ENCODE measurements at regions not wholly inside any gene's neighbourhood (a gene's known extent, or its start where the extent isn't known, plus 50 kb on each side); places are given as distances from the start of the nearest gene placed in this dataset.

- intact Hi-C loops (cut with micrococcal nuclease; ENCODE audit: unreplicated experiment), result loop anchor here (10.0 kb wide), 1 partner anchor 98 kb away; no protein-coding TSS in a partner anchor
- Histone ChIP-seq H3K4me3 (ENCODE audit: low read depth, low read length) (no peak overlapping the region), H3K27me3 (replicated peaks; ENCODE audit: control insufficient read depth, insufficient read depth, low read length) (no peaks in the 10 kb centered on the region), H3K9me3 (peaks cover 5% of the 10 kb centered on the region; the same call in 1 of the 2 replicates), H3K4me1 (peaks cover 37% of the 10 kb centered on the region), H3K36me3 (ENCODE audit: control insufficient read depth, insufficient read depth, low read length) (no peaks in the 10 kb centered on the region)
- no peak for DNase-seq
- H3K27me3 Mint-ChIP-seq (ENCODE audit: insufficient read depth, unreplicated experiment), result no peaks in the 10 kb centered on the region
- POLR2A ChIA-PET, result no interaction called here
- H3K4me1 Mint-ChIP-seq (ENCODE audit: low read depth, unreplicated experiment), result peaks cover 20% of the 10 kb centered on the region
- H3K27ac Mint-ChIP-seq (ENCODE audit: unreplicated experiment), result no peak overlapping the region
- no TSS peak for BruUV-seq (replicated peaks)
- H3K4me3 Mint-ChIP-seq (ENCODE audit: unreplicated experiment), result no peak overlapping the region
- no peaks in the 10 kb centered on the region for H3K9me3 Mint-ChIP-seq (ENCODE audit: unreplicated experiment)
- no peaks in the 10 kb centered on the region for H3K36me3 Mint-ChIP-seq (ENCODE audit: insufficient read depth, unreplicated experiment)
- TF ChIP-seq CTCF (IDR thresholded peaks at IDR 0.05; ENCODE audit: insufficient read depth in 1 of 2, low read depth in 1 of 2, low read length in 1 of 2, severe bottlenecking in 1 of 2, unreplicated experiment in 1 of 2), result no peak
- CTCF ChIA-PET, result no interaction called here
Measured at GRCh38 chr4:10167201-10167600, 50.6 kb upstream of the WDR1 start.

All from Caco-2 (cell line).